ENCODE measurements at regions not wholly inside any gene's neighbourhood (a gene's known extent, or its start where the extent isn't known, plus 50 kb on each side); places are given as distances from the start of the nearest gene placed in this dataset.
"Not testable (repeated sequence)": the region's sequence is repeated elsewhere in the genome, so short reads cannot be mapped to it uniquely, and the experiment has no call there.

GRCh38 chr20:30310385-30310784 is 947.1 kb upstream of the DEFB115 start:
- H3K27ac ChIP-seq; H3K27me3 ChIP-seq; H3K4me3 ChIP-seq; H3K9me3 ChIP-seq; H3K36me3 ChIP-seq; DNase-seq; intact Hi-C loops (cut with DNase I); H3K4me1 ChIP-seq: not testable (repeated sequence)
- 73 to 79% methylated on average over 2 of the region's 2 CpGs for WGBS, 2 donors

GRCh38 chr20:30312220-30312619 is 945.2 kb upstream of the DEFB115 start:
- intact Hi-C loops (cut with DNase I); H3K4me3 ChIP-seq; H3K9me3 ChIP-seq; H3K36me3 ChIP-seq; H3K27ac ChIP-seq; DNase-seq: not testable (repeated sequence)
- H3K27me3 ChIP-seq: peaks cover 0 to 18% (median 0%) of the 10 kb centered on the region in 4 donors
- peaks cover 0 to 10% (median 0%) of the 10 kb centered on the region in 3 donors for H3K4me1 ChIP-seq
- WGBS, 2 donors: 75 to 91% methylated on average over 4 of the region's 4 CpGs

GRCh38 chr20:30313660-30314059 is 943.8 kb upstream of the DEFB115 start:
- WGBS, 2 donors: 50% methylated on average over 1 of the region's 1 CpG; no CpG with 5 or more reads in 1 of the 2 donors
- Histone ChIP-seq H3K27me3 (peaks cover 0 to 30% (median 0%) of the 10 kb centered on the region in 4 donors), H3K4me1 (peaks cover 0 to 10% (median 0%) of the 10 kb centered on the region in 3 donors)
- H3K27ac ChIP-seq; H3K36me3 ChIP-seq; H3K9me3 ChIP-seq; H3K4me3 ChIP-seq; intact Hi-C loops (cut with DNase I); DNase-seq: not testable (repeated sequence)

GRCh38 chr20:30316063-30316462 is 941.4 kb upstream of the DEFB115 start:
- 8 to 59% methylated on average over 10 to 17 of the region's 23 CpGs for WGBS, 2 donors
- not testable (repeated sequence) for DNase-seq

GRCh38 chr20:30316532-30317299 is 940.7 kb upstream of the DEFB115 start:
- H3K36me3 ChIP-seq; H3K4me3 ChIP-seq; H3K27ac ChIP-seq; DNase-seq; H3K9me3 ChIP-seq; intact Hi-C loops (cut with DNase I): not testable (repeated sequence)
- peaks cover 0 to 32% (median 0%) of the 10 kb centered on the region in 4 donors for H3K27me3 ChIP-seq
- WGBS, 2 donors: 17 to 71% methylated on average over 9 to 31 of the region's 47 CpGs
- H3K4me1 ChIP-seq: peaks cover 0 to 10% (median 0%) of the 10 kb centered on the region in 3 donors

More at GRCh38 chr20:30316063-30316462, 941.4 kb upstream of the DEFB115 start:
- H3K4me3 ChIP-seq; H3K27ac ChIP-seq; intact Hi-C loops (cut with DNase I); H3K9me3 ChIP-seq; H3K36me3 ChIP-seq: not testable (repeated sequence)
- Histone ChIP-seq H3K27me3 (peaks cover 0 to 32% (median 0%) of the 10 kb centered on the region in 4 donors), H3K4me1 (peaks cover 0 to 10% (median 0%) of the 10 kb centered on the region in 3 donors)

- intact Hi-C loops (cut with DNase I); H3K9me3 ChIP-seq; H3K27me3 ChIP-seq; H3K4me3 ChIP-seq; H3K36me3 ChIP-seq; H3K4me1 ChIP-seq; DNase-seq; H3K27ac ChIP-seq: not testable (repeated sequence)
- WGBS, 2 donors: 43 to 67% methylated on average over 4 of the region's 5 CpGs
Observed at GRCh38 chr20:30333744-30334143, 923.7 kb upstream of the DEFB115 start.

GRCh38 chr20:30337556-30337955 is 919.9 kb upstream of the DEFB115 start:
- 36 to 67% methylated on average over 2 to 4 of the region's 4 CpGs for WGBS, 2 donors
- intact Hi-C loops (cut with DNase I): not testable (repeated sequence)

GRCh38 chr20:30348932-30349331 is 908.5 kb upstream of the DEFB115 start:
- H3K36me3 ChIP-seq; DNase-seq; intact Hi-C loops (cut with DNase I); H3K4me3 ChIP-seq; H3K27ac ChIP-seq; H3K9me3 ChIP-seq; H3K4me1 ChIP-seq; H3K27me3 ChIP-seq: not testable (repeated sequence)
- WGBS, 2 donors: 57 to 69% methylated on average over 6 of the region's 6 CpGs

More at GRCh38 chr20:30337556-30337955, 919.9 kb upstream of the DEFB115 start:
- H3K9me3 ChIP-seq, H3K4me1 ChIP-seq, H3K36me3 ChIP-seq, H3K27ac ChIP-seq, H3K27me3 ChIP-seq, DNase-seq, H3K4me3 ChIP-seq: not testable (repeated sequence)

GRCh38 chr20:30356854-30357467 is 900.5 kb upstream of the DEFB115 start:
- DNase-seq; H3K4me1 ChIP-seq; intact Hi-C loops (cut with DNase I); H3K4me3 ChIP-seq; H3K27ac ChIP-seq; H3K9me3 ChIP-seq; H3K27me3 ChIP-seq; H3K36me3 ChIP-seq: not testable (repeated sequence)
- TF ChIP-seq CTCF (IDR thresholded peaks at IDR 0.05): peak in 4 of 6 experiments; percentile 31 to 46 (median 38)
- 17 to 37% methylated on average over 2 of the region's 2 CpGs for WGBS, 2 donors

- H3K4me1 ChIP-seq; intact Hi-C loops (cut with DNase I): not testable (repeated sequence)
Observed at GRCh38 chr20:30361756-30362155, 895.7 kb upstream of the DEFB115 start.

GRCh38 chr20:30376430-30376766 is 881.1 kb upstream of the DEFB115 start:
- intact Hi-C loops (cut with DNase I); DNase-seq; H3K27me3 ChIP-seq; H3K9me3 ChIP-seq; H3K36me3 ChIP-seq: not testable (repeated sequence)
- Histone ChIP-seq H3K4me1 (peaks cover 0 to 18% (median 0%) of the 10 kb centered on the region in 3 donors), H3K27ac (peak overlapping the region in 3 of 4 donors; percentile 86 to 88 (median 88)), H3K4me3 (peak overlapping the region; percentile 46 to 85 (median 59))
- 67 to 84% methylated on average over 12 to 14 of the region's 14 CpGs for WGBS, 2 donors

More at GRCh38 chr20:30361756-30362155, 895.7 kb upstream of the DEFB115 start:
- not testable (repeated sequence) for DNase-seq, H3K36me3 ChIP-seq, H3K27ac ChIP-seq, H3K27me3 ChIP-seq, H3K4me3 ChIP-seq, H3K9me3 ChIP-seq
- 90 to 100% methylated on average over 2 of the region's 13 CpGs for WGBS, 2 donors
